ENCODE measurements at regions not wholly inside any gene's neighbourhood (a gene's known extent, or its start where the extent isn't known, plus 50 kb on each side); places are given as distances from the start of the nearest gene placed in this dataset.

DNA sequence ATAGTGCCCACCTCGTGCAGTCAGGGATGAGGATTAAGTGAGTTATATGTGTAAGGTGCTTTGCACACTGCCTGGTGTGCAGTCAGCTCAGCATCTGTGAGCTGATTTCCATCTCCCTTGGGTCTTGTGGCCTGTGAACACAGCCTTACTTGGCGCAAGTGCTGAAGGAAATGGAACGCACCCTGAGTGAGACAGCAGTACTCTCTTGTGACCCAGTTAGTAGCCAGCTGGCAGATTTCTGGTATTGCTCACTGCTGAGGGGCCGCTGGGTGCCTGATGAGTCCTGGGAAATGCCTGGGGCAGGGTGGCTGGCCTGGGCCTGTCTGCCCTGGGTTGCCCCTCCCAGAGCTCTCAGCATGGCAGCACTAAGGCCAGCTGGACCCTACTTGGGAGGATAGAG, 90.9 kb upstream of the BOD1 start:
- DNase-seq (ENCODE audit: low read depth, low spot score), result no peak
- no peak for ATAC-seq
- no TSS peak for BruUV-seq (replicated peaks)

GRCh38 chr5:173709145-173709544, 92.7 kb upstream of the BOD1 start:
- Histone ChIP-seq H3K27me3 (ENCODE audit: control insufficient read depth, insufficient read depth, low read length) (no peaks in the 10 kb centered on the region), H3K4me1 (ENCODE audit: control insufficient read depth, insufficient read depth, low read length) (no peaks in the 10 kb centered on the region), H3K4me3 (ENCODE audit: low read depth in 2 of 2, low read length in 2 of 2) (no peak overlapping the region), H3K27ac (ENCODE audit: low read length) (no peak overlapping the region), H3K9me3 (ENCODE audit: control insufficient read depth, insufficient read depth, low read depth, low read length) (no peaks in the 10 kb centered on the region), H3K36me3 (ENCODE audit: control insufficient read depth, insufficient read depth, low read length) (no peaks in the 10 kb centered on the region)
- DNase-seq (ENCODE audit: low read depth, low spot score), result no peak
- intact Hi-C loops (cut with micrococcal nuclease; ENCODE audit: unreplicated experiment) (no loop called here), in situ Hi-C loops (cut with HindIII; ENCODE audit: low pct_unique_long_range_greater_than_20kb, low sequenced_read_pairs) (no loop called here)
- BruUV-seq (replicated peaks), result no TSS peak
- ChIA-PET CTCF (no interaction called here), POLR2A (interaction anchor here (0.6 kb wide), 1 partner anchor 9 kb away, joined by 14 read pairs; no protein-coding TSS in a partner anchor)
- ATAC-seq, result no peak
- TF ChIP-seq CTCF (IDR thresholded peaks at IDR 0.05) (no peak), TCF7L2 (IDR thresholded peaks at IDR 0.05; ENCODE audit: low read depth, low read length) (no peak), REST (IDR thresholded peaks at IDR 0.05; ENCODE audit: insufficient read depth in 1 of 2, low read depth in 2 of 2, low read length in 1 of 2) (no peak), POLR2AphosphoS5 (IDR thresholded peaks at IDR 0.05; ENCODE audit: low read depth, low read length) (no peak), SIN3A (IDR thresholded peaks at IDR 0.05; ENCODE audit: borderline replicate concordance, insufficient read depth, low read depth, low read length) (no peak)

More for the DNA sequence above, 90.9 kb upstream of the BOD1 start:
- H3K36me3 ChIP-seq (ENCODE audit: control insufficient read depth, insufficient read depth, low read length), result no peaks in the 10 kb centered on the region; the same call in 1 of the 2 replicates
- TF ChIP-seq POLR2AphosphoS5 (IDR thresholded peaks at IDR 0.05; ENCODE audit: low read depth, low read length) (no peak), CTCF (IDR thresholded peaks at IDR 0.05) (no peak), SIN3A (IDR thresholded peaks at IDR 0.05; ENCODE audit: borderline replicate concordance, insufficient read depth, low read depth, low read length) (no peak), TCF7L2 (IDR thresholded peaks at IDR 0.05; ENCODE audit: low read depth, low read length) (no peak), REST (IDR thresholded peaks at IDR 0.05; ENCODE audit: insufficient read depth in 1 of 2, low read depth in 2 of 2, low read length in 1 of 2) (no peak)
- POLR2A ChIA-PET, result no interaction called here
- no peak overlapping the region for H3K27ac ChIP-seq (ENCODE audit: low read length)
- intact Hi-C loops (cut with micrococcal nuclease; ENCODE audit: unreplicated experiment), result no loop called here
- in situ Hi-C loops (cut with HindIII; ENCODE audit: low pct_unique_long_range_greater_than_20kb, low sequenced_read_pairs), result no loop called here
- no peaks in the 10 kb centered on the region for H3K4me1 ChIP-seq (ENCODE audit: control insufficient read depth, insufficient read depth, low read length)
- no peak overlapping the region for H3K4me3 ChIP-seq (ENCODE audit: low read depth in 2 of 2, low read length in 2 of 2)
- H3K27me3 ChIP-seq (ENCODE audit: control insufficient read depth, insufficient read depth, low read length), result no peaks in the 10 kb centered on the region
- H3K9me3 ChIP-seq (ENCODE audit: control insufficient read depth, insufficient read depth, low read depth, low read length), result no peaks in the 10 kb centered on the region
- CTCF ChIA-PET, result no interaction called here
